Endothelial cell of umbilical vein (primary cell): ENCODE measurements at regions not wholly inside any gene's neighbourhood (a gene's known extent, or its start where the extent isn't known, plus 50 kb on each side); places are given as distances from the start of the nearest gene placed in this dataset.

Experiments
- CTCF ChIP-seq, 2 donors: IDR thresholded peaks; 1 replicate in 1 of 2; 2 replicates in 1 of 2; pipeline ENCODE4 v1.5.1; 2011; ENCODE audit warnings: low read length in 2 of 2, mild to moderate bottlenecking in 2 of 2, moderate library complexity in 2 of 2, control low read depth in 1 of 2, inconsistent platforms in 1 of 2, low read depth in 1 of 2; ENCODE audit not compliant: insufficient read depth in 1 of 2; ENCODE audit errors: extremely low read depth in 1 of 2
- POLR2A ChIP-seq: IDR thresholded peaks from 2 replicates; pipeline ENCODE4 v1.6.1; 2012; ENCODE audit warnings: low read depth, mild to moderate bottlenecking, control low read depth, low read length

- TF ChIP-seq CTCF (IDR thresholded peaks at IDR 0.05; ENCODE audit: extremely low read depth in 1 of 2, insufficient read depth in 1 of 2, low read depth in 1 of 2, low read length in 2 of 2) (no peak), POLR2A (no peak)
Observed at GRCh38 chr16:26863931-26864330, 202.8 kb upstream of the C16orf82 start.
